Neural cell (in vitro differentiated cells): ENCODE measurements at regions not wholly inside any gene's neighbourhood (a gene's known extent, or its start where the extent isn't known, plus 50 kb on each side); places are given as distances from the start of the nearest gene placed in this dataset.

Experiments used
- EZH2 ChIP-seq: fragments of 200-600, 300-800 bp; shearing (Covaris generic), sonication (generic); IDR thresholded peaks from 2 replicates; pipeline ENCODE4 v1.6.1; 2014; ENCODE audit warnings: antibody characterized with exemption, low read length, borderline replicate concordance, mild to moderate bottlenecking; ENCODE audit not compliant: insufficient read depth, poor library complexity, severe bottlenecking
- TAF1 ChIP-seq: IDR thresholded peaks from 2 replicates; pipeline ENCODE4 v1.6.1; 2012; ENCODE audit warnings: low read depth
- TF ChIP-seq, protein P1 (sequence below): fragments of 450-650 bp; IDR thresholded peaks from 2 replicates; pipeline ENCODE4 v1.5.1; 2014; ENCODE audit warnings: antibody characterized with exemption, mild to moderate bottlenecking, moderate library complexity; ENCODE audit not compliant: poor library complexity, severe bottlenecking

DNA sequence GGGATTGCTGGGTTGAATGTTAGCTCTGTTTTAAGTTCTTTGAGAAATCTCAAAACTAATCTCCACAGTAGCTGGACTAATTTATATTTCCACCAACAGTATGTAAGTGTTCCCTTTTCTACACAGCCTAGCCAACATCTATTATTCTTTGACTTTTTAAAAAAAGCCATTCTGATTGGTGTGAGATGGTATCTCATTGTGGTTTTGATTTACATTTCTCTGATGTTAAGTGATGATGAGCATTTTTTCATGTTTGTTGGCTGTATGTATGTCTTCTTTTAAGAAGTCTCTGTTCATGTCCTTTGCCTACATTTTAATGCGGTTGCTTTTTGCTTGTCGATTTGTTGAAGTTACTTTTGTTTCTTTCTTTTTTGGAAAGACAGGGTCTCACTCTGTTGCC is 301.1 kb upstream of the OR4E1 start:
- TF ChIP-seq EZH2, result no peak
- no peak for TF ChIP-seq TAF1
- TF ChIP-seq, protein P1, sequence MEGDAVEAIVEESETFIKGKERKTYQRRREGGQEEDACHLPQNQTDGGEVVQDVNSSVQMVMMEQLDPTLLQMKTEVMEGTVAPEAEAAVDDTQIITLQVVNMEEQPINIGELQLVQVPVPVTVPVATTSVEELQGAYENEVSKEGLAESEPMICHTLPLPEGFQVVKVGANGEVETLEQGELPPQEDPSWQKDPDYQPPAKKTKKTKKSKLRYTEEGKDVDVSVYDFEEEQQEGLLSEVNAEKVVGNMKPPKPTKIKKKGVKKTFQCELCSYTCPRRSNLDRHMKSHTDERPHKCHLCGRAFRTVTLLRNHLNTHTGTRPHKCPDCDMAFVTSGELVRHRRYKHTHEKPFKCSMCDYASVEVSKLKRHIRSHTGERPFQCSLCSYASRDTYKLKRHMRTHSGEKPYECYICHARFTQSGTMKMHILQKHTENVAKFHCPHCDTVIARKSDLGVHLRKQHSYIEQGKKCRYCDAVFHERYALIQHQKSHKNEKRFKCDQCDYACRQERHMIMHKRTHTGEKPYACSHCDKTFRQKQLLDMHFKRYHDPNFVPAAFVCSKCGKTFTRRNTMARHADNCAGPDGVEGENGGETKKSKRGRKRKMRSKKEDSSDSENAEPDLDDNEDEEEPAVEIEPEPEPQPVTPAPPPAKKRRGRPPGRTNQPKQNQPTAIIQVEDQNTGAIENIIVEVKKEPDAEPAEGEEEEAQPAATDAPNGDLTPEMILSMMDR, result no peak
